ENCODE measurements at regions not wholly inside any gene's neighbourhood (a gene's known extent, or its start where the extent isn't known, plus 50 kb on each side); places are given as distances from the start of the nearest gene placed in this dataset.

DNA sequence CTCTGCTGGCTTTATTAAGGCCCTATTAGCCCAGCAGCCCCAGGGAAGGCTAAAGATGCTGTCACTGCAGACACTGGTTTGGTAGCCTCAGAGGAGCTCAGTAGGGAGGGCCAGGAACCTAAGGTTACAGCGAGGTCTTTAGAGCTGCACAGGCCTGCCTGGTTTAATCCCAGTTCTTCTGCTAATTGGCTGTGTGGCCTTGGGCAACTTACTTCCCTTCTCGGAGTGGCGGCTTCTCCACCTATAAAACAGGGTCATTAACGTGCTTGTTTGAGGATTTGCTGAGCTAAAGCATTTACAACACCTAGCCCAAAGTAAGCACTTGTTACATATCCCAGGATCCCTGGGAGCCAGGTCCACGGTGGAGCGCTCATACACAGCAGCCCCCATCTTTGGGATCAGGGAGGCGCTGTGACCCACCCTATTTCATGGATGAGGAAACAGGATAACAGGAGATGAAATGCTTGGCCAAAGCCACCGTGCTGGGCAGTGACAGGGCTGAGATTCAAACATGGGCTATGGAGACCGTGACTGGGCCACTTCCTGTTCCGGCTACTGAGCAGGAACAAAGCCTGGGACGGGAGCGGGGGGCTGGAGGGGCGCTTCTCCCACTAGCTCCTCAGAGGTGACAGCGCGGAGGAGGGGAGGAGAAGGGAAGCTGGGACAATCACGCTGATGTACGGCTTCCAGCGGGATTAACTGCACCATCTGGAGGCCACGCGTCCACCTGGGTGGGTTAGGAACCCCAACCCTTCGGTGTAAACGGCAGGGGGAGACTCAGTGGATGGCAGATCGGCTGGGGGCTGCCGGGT is 61.5 kb downstream of the IGLL1 start:
- intact Hi-C loops (cut with DNase I), result no loop called here
- no peak overlapping the region for H3K4me3 ChIP-seq
- H3K36me3 ChIP-seq (replicated peaks in 1 of 2; ENCODE audit: insufficient read depth in 1 of 2, low read depth in 2 of 2), result no peaks in the 10 kb centered on the region
- ATAC-seq, result no peak
- WGBS, 2 donors, result 86 to 88% methylated on average over 19 to 24 of the region's 24 CpGs
- peaks cover 20% of the 10 kb centered on the region for H3K4me1 ChIP-seq
- no peak overlapping the region for H3K27ac ChIP-seq
- H3K27me3 ChIP-seq, result peaks cover 0 to 4% of the 10 kb centered on the region in 2 donors
- TF ChIP-seq POLR2A (IDR thresholded peaks at IDR 0.05), result no peak
- TF ChIP-seq, protein P1, sequence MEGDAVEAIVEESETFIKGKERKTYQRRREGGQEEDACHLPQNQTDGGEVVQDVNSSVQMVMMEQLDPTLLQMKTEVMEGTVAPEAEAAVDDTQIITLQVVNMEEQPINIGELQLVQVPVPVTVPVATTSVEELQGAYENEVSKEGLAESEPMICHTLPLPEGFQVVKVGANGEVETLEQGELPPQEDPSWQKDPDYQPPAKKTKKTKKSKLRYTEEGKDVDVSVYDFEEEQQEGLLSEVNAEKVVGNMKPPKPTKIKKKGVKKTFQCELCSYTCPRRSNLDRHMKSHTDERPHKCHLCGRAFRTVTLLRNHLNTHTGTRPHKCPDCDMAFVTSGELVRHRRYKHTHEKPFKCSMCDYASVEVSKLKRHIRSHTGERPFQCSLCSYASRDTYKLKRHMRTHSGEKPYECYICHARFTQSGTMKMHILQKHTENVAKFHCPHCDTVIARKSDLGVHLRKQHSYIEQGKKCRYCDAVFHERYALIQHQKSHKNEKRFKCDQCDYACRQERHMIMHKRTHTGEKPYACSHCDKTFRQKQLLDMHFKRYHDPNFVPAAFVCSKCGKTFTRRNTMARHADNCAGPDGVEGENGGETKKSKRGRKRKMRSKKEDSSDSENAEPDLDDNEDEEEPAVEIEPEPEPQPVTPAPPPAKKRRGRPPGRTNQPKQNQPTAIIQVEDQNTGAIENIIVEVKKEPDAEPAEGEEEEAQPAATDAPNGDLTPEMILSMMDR (IDR thresholded peaks at IDR 0.05), result no peak
- no peak for DNase-seq
- no peaks in the 10 kb centered on the region for H3K9me3 ChIP-seq

DNA sequence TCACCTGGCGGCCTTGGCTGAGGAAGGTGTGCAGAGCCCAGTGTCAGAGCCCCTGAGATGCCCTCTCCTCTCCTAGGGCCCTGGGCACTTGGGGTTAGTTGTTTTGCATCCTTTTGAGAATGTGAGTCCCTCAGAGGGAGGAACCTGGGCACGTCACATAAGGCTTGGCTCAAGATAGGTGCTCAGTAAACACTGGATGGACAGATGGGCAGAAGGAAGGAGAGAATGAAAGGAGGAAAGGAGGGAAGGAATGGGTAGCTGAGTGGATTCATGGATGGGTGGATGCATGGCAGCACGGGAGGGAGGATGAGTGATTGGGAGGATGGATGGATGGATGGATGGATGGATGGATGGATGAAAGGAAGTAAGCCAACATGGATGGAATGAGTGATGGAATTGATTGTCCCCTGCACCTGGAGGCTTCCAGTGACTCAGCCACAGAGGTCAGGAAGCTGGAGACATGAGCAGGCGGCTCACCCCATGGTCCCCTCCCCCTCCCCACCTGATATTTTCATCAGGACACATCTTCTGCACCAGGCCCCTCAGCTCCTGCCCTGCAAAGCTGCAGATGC is 62.2 kb downstream of the IGLL1 start:
- Histone ChIP-seq H3K9me3 (no peaks in the 10 kb centered on the region), H3K36me3 (replicated peaks in 1 of 2; ENCODE audit: insufficient read depth in 1 of 2, low read depth in 2 of 2) (no peaks in the 10 kb centered on the region), H3K4me3 (no peak overlapping the region), H3K27ac (no peak overlapping the region), H3K4me1 (peaks cover 19% of the 10 kb centered on the region), H3K27me3 (peaks cover 0 to 4% of the 10 kb centered on the region in 2 donors)
- intact Hi-C loops (cut with DNase I), result no loop called here
- no peak for ATAC-seq
- TF ChIP-seq POLR2A (IDR thresholded peaks at IDR 0.05), result no peak
- TF ChIP-seq, protein P1 (IDR thresholded peaks at IDR 0.05), result no peak
- no peak for DNase-seq
- 84 to 85% methylated on average over 3 to 4 of the region's 4 CpGs for WGBS, 2 donors

DNA sequence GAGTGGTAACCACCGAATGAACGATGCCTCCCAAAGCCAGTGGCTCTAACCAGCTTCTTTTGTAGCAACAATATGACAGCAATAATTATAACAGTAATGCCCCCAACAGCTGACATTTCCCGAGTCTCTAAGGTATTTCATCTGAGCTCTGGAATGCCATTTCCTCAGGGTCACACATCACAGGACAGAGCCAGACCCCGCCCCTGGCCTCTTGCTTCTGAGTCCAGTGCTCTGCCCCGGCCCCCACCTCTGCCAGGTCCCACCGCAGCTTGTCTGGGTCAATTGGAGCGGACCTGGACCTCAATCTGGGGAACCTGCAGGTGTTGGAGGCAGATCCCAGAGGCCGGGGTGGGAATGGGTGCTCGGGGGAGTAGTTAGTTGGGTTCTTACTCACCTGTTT is 63.8 kb downstream of the IGLL1 start:
- H3K4me1 ChIP-seq, result peaks cover 6% of the 10 kb centered on the region
- no peak overlapping the region for H3K27ac ChIP-seq
- ATAC-seq, result no peak
- 65 to 76% methylated on average over 9 of the region's 9 CpGs for WGBS, 2 donors
- intact Hi-C loops (cut with DNase I), result no loop called here
- no peak overlapping the region for H3K4me3 ChIP-seq
- TF ChIP-seq, protein P1 (IDR thresholded peaks at IDR 0.05), result no peak
- no peak for TF ChIP-seq POLR2A (IDR thresholded peaks at IDR 0.05)
- DNase-seq, result no peak
- H3K36me3 ChIP-seq (replicated peaks in 1 of 2; ENCODE audit: insufficient read depth in 1 of 2, low read depth in 2 of 2), result no peaks in the 10 kb centered on the region
- H3K27me3 ChIP-seq, result no peaks in the 10 kb centered on the region
- H3K9me3 ChIP-seq, result no peaks in the 10 kb centered on the region

DNA sequence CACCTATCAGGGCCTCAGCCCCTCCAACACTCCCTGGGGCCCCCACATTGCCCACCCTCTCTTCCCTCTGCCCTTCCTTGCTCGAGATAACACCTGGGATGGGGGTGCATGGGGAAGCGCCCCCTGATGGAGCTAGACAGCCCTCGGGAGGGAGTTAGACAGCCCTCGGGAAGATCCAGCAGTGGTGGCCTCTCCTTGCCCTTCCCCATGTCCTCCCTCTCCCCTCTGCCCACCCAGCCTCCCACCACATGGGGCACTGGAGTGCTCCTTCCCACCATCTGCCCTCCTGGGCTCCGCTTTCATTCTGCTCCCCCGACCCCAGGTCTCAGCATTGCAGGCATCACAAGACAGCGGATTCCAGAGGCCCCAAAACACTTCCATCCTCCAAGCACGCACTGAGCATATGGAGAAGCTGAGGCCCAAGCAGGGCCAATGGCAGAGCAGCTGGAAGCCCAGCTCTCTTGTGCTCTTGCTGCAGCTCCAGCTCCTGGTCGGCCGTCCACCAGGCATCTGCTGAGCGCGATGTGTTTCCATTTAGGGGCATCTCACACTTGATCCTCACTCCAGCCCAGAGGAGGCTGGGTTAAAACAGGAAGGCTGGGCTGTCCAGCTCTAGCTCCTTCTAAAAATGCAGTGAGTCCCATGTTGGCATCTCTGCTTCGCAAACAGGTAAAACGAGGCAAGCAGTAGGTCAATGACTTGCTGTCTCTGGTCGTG is 65.6 kb downstream of the IGLL1 start:
- intact Hi-C loops (cut with DNase I), result no loop called here
- no peaks in the 10 kb centered on the region for H3K27me3 ChIP-seq
- no peaks in the 10 kb centered on the region for H3K4me1 ChIP-seq
- ATAC-seq, result no peak
- no peak overlapping the region for H3K27ac ChIP-seq
- H3K9me3 ChIP-seq, result no peaks in the 10 kb centered on the region
- WGBS, 2 donors, result 74 to 80% methylated on average over 7 to 15 of the region's 15 CpGs
- no peaks in the 10 kb centered on the region for H3K36me3 ChIP-seq (replicated peaks in 1 of 2; ENCODE audit: insufficient read depth in 1 of 2, low read depth in 2 of 2)
- no peak for TF ChIP-seq POLR2A (IDR thresholded peaks at IDR 0.05)
- TF ChIP-seq, protein P1 (IDR thresholded peaks at IDR 0.05), result no peak
- DNase-seq, result no peak
- H3K4me3 ChIP-seq, result no peak overlapping the region

Measured in body of pancreas (tissue), 4 donors.